Neural cell (in vitro differentiated cells): ENCODE measurements at regions not wholly inside any gene's neighbourhood (a gene's known extent, or its start where the extent isn't known, plus 50 kb on each side); places are given as distances from the start of the nearest gene placed in this dataset.

ENCODE experiments used
- H2AFZ ChIP-seq: fragments of 200-600, 300-800 bp; sonication (generic), shearing (Covaris generic); 2 replicates; pipeline ENCODE4 v1.6.0; 2014; ENCODE audit warnings: low read depth, mild to moderate bottlenecking, antibody characterized with exemption, low read length, moderate library complexity
- H3F3A ChIP-seq: fragments of 200-600 bp; shearing (Covaris generic); 2 replicates; pipeline ENCODE4 v1.6.1; 2016; ENCODE audit warnings: mild to moderate bottlenecking, moderate library complexity, mixed read lengths, antibody characterized with exemption, low read length; ENCODE audit not compliant: insufficient read depth, poor library complexity, severe bottlenecking
- H3K27ac ChIP-seq: fragments of 200-600, 300-800 bp; sonication (generic), shearing (Covaris generic); 2 replicates; pipeline ENCODE4 v1.5.1; 2014; ENCODE audit warnings: mild to moderate bottlenecking, low read length, moderate library complexity
- H3K27me3 ChIP-seq: fragments of 300-800, 200-600 bp; sonication (generic), shearing (Covaris generic); 2 replicates; pipeline ENCODE4 v1.6.0; 2014; ENCODE audit warnings: mild to moderate bottlenecking, low read depth, low read length, moderate library complexity; ENCODE audit not compliant: insufficient read depth
- H3K36me3 ChIP-seq: fragments of 300-800, 200-600 bp; sonication (generic), shearing (Covaris generic); 2 replicates; pipeline ENCODE4 v1.5.1; 2014; ENCODE audit warnings: mild to moderate bottlenecking, antibody characterized with exemption, low read length, moderate library complexity; ENCODE audit not compliant: insufficient read depth
- H3K4me2 ChIP-seq: fragments of 300-800, 200-600 bp; sonication (generic), shearing (Covaris generic); 2 replicates; pipeline ENCODE4 v1.6.0; 2014; ENCODE audit warnings: mild to moderate bottlenecking, low read length
- H3K4me3 ChIP-seq: fragments of 300-800, 200-600 bp; sonication (generic), shearing (Covaris generic); 2 replicates; pipeline ENCODE4 v1.5.1; 2014; ENCODE audit warnings: mild to moderate bottlenecking, low read length, moderate library complexity
- H3K79me2 ChIP-seq: fragments of 200-600 bp; shearing (Covaris generic); replicated peaks from 2 replicates; pipeline ENCODE4 v1.6.0; 2014; ENCODE audit warnings: mild to moderate bottlenecking, low read length, moderate library complexity; ENCODE audit not compliant: insufficient read depth
- H3K9ac ChIP-seq: fragments of 300-800, 200-600 bp; sonication (generic), shearing (Covaris generic); 2 replicates; pipeline ENCODE4 v1.6.1; 2016; ENCODE audit warnings: mild to moderate bottlenecking, low read length, mixed read lengths
- H3K9me2 ChIP-seq: fragments of 200-600 bp; shearing (Covaris generic); 2 replicates; pipeline ENCODE4 v1.6.1; 2016; ENCODE audit warnings: mild to moderate bottlenecking, low read length, mixed read lengths; ENCODE audit not compliant: insufficient read depth
- H3K9me3 ChIP-seq: fragments of 200-600, 300-800 bp; sonication (generic), shearing (Covaris generic); 2 replicates; pipeline ENCODE4 v1.6.1; 2016; ENCODE audit warnings: mild to moderate bottlenecking, mixed run types, low read length, moderate library complexity, mixed read lengths
- H4K20me1 ChIP-seq: fragments of 200-600 bp; shearing (Covaris generic); 2 replicates; pipeline ENCODE4 v1.6.1; 2016; ENCODE audit warnings: mild to moderate bottlenecking, mixed run types; ENCODE audit not compliant: insufficient read depth
- EP300 ChIP-seq: fragments of 450-650 bp; conservative IDR thresholded peaks from 2 replicates; pipeline ENCODE4 v1.6.1; 2014; ENCODE audit warnings: antibody characterized with exemption, mild to moderate bottlenecking, moderate library complexity; ENCODE audit not compliant: poor library complexity, severe bottlenecking
- EZH2 ChIP-seq: fragments of 200-600, 300-800 bp; shearing (Covaris generic), sonication (generic); IDR thresholded peaks from 2 replicates; pipeline ENCODE4 v1.6.1; 2014; ENCODE audit warnings: antibody characterized with exemption, low read length, borderline replicate concordance, mild to moderate bottlenecking; ENCODE audit not compliant: insufficient read depth, poor library complexity, severe bottlenecking
- MXI1 ChIP-seq: fragments of 450-650 bp; conservative IDR thresholded peaks from 2 replicates; pipeline ENCODE4 v1.6.1; 2014; ENCODE audit warnings: antibody characterized with exemption, mild to moderate bottlenecking; ENCODE audit not compliant: poor library complexity, severe bottlenecking
- POLR2AphosphoS5 ChIP-seq: IDR thresholded peaks from 2 replicates; pipeline ENCODE4 v1.6.1; 2012
- RAD21 ChIP-seq: fragments of 450-650 bp; conservative IDR thresholded peaks from 2 replicates; pipeline ENCODE4 v1.6.1; 2014; ENCODE audit warnings: antibody characterized with exemption, mild to moderate bottlenecking, moderate library complexity
- SMC3 ChIP-seq: fragments of 450-650 bp; conservative IDR thresholded peaks from 2 replicates; pipeline ENCODE4 v1.6.1; 2014; ENCODE audit warnings: antibody characterized with exemption, mild to moderate bottlenecking, moderate library complexity; ENCODE audit not compliant: poor library complexity
- TAF1 ChIP-seq: IDR thresholded peaks from 2 replicates; pipeline ENCODE4 v1.6.1; 2012; ENCODE audit warnings: low read depth
- TF ChIP-seq, protein P1 (sequence below): fragments of 450-650 bp; IDR thresholded peaks from 2 replicates; pipeline ENCODE4 v1.5.1; 2014; ENCODE audit warnings: antibody characterized with exemption, mild to moderate bottlenecking, moderate library complexity; ENCODE audit not compliant: poor library complexity, severe bottlenecking
- TF ChIP-seq, protein P2 (sequence below): IDR thresholded peaks from 2 replicates; pipeline ENCODE4 v1.6.1; 2012; ENCODE audit warnings: borderline replicate concordance

DNA sequence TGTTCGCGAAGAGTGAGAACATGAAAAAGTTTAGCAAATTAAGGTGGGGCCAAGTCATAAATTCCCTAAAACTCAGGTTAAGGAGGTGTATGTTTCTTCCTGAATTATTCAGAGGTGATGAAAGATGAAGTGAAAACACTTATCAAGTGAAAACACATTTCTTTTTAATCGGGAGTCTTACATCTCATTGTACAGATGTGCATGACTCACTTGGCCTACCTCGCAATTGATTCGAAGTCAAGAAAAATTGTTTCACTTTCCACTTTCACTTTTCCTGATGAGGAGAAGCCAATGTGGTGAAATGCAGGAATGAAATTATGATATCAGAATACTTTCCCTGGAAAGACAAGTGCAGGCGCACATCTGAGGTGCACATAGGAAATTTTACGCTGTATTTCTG, 78.7 kb downstream of the SLC25A46 start:
- TF ChIP-seq EP300, result no peak
- TF ChIP-seq, protein P1, sequence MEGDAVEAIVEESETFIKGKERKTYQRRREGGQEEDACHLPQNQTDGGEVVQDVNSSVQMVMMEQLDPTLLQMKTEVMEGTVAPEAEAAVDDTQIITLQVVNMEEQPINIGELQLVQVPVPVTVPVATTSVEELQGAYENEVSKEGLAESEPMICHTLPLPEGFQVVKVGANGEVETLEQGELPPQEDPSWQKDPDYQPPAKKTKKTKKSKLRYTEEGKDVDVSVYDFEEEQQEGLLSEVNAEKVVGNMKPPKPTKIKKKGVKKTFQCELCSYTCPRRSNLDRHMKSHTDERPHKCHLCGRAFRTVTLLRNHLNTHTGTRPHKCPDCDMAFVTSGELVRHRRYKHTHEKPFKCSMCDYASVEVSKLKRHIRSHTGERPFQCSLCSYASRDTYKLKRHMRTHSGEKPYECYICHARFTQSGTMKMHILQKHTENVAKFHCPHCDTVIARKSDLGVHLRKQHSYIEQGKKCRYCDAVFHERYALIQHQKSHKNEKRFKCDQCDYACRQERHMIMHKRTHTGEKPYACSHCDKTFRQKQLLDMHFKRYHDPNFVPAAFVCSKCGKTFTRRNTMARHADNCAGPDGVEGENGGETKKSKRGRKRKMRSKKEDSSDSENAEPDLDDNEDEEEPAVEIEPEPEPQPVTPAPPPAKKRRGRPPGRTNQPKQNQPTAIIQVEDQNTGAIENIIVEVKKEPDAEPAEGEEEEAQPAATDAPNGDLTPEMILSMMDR, result no peak
- TF ChIP-seq, protein P2, sequence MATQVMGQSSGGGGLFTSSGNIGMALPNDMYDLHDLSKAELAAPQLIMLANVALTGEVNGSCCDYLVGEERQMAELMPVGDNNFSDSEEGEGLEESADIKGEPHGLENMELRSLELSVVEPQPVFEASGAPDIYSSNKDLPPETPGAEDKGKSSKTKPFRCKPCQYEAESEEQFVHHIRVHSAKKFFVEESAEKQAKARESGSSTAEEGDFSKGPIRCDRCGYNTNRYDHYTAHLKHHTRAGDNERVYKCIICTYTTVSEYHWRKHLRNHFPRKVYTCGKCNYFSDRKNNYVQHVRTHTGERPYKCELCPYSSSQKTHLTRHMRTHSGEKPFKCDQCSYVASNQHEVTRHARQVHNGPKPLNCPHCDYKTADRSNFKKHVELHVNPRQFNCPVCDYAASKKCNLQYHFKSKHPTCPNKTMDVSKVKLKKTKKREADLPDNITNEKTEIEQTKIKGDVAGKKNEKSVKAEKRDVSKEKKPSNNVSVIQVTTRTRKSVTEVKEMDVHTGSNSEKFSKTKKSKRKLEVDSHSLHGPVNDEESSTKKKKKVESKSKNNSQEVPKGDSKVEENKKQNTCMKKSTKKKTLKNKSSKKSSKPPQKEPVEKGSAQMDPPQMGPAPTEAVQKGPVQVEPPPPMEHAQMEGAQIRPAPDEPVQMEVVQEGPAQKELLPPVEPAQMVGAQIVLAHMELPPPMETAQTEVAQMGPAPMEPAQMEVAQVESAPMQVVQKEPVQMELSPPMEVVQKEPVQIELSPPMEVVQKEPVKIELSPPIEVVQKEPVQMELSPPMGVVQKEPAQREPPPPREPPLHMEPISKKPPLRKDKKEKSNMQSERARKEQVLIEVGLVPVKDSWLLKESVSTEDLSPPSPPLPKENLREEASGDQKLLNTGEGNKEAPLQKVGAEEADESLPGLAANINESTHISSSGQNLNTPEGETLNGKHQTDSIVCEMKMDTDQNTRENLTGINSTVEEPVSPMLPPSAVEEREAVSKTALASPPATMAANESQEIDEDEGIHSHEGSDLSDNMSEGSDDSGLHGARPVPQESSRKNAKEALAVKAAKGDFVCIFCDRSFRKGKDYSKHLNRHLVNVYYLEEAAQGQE, result no peak
- TF ChIP-seq TAF1, result no peak
- no peak for TF ChIP-seq MXI1
- no peak for TF ChIP-seq RAD21
- Histone ChIP-seq H3K9ac (no peak overlapping the region), H3K4me3 (no peak overlapping the region), H3K36me3 (no peaks in the 10 kb centered on the region), H3K79me2 (no peaks in the 10 kb centered on the region), H3K9me3 (no peaks in the 10 kb centered on the region), H4K20me1 (no peaks in the 10 kb centered on the region), H3K27ac (no peak overlapping the region), H3K4me2 (no peak overlapping the region), H3K9me2 (no peaks in the 10 kb centered on the region), H2AFZ (no peak overlapping the region), H3F3A (no peaks in the 10 kb centered on the region), H3K27me3 (no peaks in the 10 kb centered on the region)

DNA sequence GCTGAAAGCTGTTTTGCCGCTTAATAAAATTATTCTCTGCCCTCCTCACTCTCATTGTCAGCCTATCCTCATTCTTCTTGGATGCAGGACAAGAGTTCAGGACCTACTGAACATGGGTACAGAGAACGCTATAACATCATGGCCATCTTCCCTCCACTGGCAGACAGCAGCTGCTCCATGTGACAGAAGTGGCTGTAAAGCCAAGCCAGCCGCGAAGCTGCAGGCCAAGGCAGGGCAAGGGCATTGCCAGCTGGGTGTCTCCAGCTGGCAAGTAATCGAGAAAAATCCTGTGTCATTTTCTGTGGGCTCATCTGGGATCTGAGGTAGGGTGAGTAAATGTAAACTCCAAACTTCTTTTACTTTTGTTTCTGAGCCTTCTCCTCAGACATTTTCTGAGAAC, 84.8 kb downstream of the SLC25A46 start:
- Histone ChIP-seq H3K9ac (no peak overlapping the region), H3K27ac (no peak overlapping the region), H3K79me2 (no peaks in the 10 kb centered on the region), H3K9me3 (peaks cover 4% of the 10 kb centered on the region), H4K20me1 (no peaks in the 10 kb centered on the region), H3K36me3 (no peaks in the 10 kb centered on the region), H3F3A (no peaks in the 10 kb centered on the region), H3K4me3 (no peak overlapping the region), H2AFZ (no peak overlapping the region), H3K4me2 (no peak overlapping the region), H3K27me3 (no peaks in the 10 kb centered on the region), H3K9me2 (no peaks in the 10 kb centered on the region)
- no peak for TF ChIP-seq SMC3
- no peak for TF ChIP-seq POLR2AphosphoS5
- no peak for TF ChIP-seq MXI1
- TF ChIP-seq EZH2, result no peak
- no peak for TF ChIP-seq EP300
- TF ChIP-seq, protein P2, result no peak
- no peak for TF ChIP-seq RAD21
- TF ChIP-seq, protein P1, result no peak
- TF ChIP-seq TAF1, result no peak
